Mesenchymal stem cell (in vitro differentiated cells and primary cell): ENCODE measurements at regions not wholly inside any gene's neighbourhood (a gene's known extent, or its start where the extent isn't known, plus 50 kb on each side); places are given as distances from the start of the nearest gene placed in this dataset.

Source experiments
- DNase-seq: peaks from one replicate; pipeline ENCODE4 v3.0.0-alpha.2; 2013
- H2AFZ ChIP-seq: one replicate; pipeline ENCODE4 v1.6.1; 2013; ENCODE audit warnings: low read depth, mild to moderate bottlenecking, control low read depth, inconsistent platforms, low read length, moderate library complexity
- H2AK5ac ChIP-seq: 2 replicates; pipeline ENCODE4 v1.6.1; 2013; ENCODE audit warnings: low read length, moderate library complexity, mild to moderate bottlenecking, inconsistent platforms; ENCODE audit not compliant: severe bottlenecking
- H2BK120ac ChIP-seq: one replicate; pipeline ENCODE4 v1.6.1; 2013; ENCODE audit warnings: low read depth, mild to moderate bottlenecking, inconsistent platforms, low read length, moderate library complexity
- H2BK12ac ChIP-seq, 2 experiments: one replicate each; pipeline ENCODE4 v1.6.1; 2013; ENCODE audit warnings: inconsistent platforms in 2 of 2, low read length in 2 of 2, mild to moderate bottlenecking in 2 of 2, moderate library complexity in 2 of 2, control low read depth in 1 of 2
- H2BK15ac ChIP-seq: one replicate; pipeline ENCODE4 v1.6.1; 2013; ENCODE audit warnings: mild to moderate bottlenecking, low read depth, inconsistent platforms; ENCODE audit not compliant: poor library complexity, severe bottlenecking
- H2BK5ac ChIP-seq: 2 replicates; pipeline ENCODE4 v1.6.1; 2013; ENCODE audit warnings: low read depth, mild to moderate bottlenecking, low read length, control low read depth, inconsistent platforms; ENCODE audit not compliant: poor library complexity, severe bottlenecking
- H3K14ac ChIP-seq, 2 experiments: one replicate each; pipeline ENCODE4 v1.6.1; 2013; ENCODE audit warnings: inconsistent platforms in 2 of 2, low read length in 2 of 2, control low read depth in 1 of 2, mild to moderate bottlenecking in 1 of 2, moderate library complexity in 1 of 2
- H3K18ac ChIP-seq, 2 experiments: one replicate each; pipeline ENCODE4 v1.6.1; 2013; ENCODE audit warnings: inconsistent platforms in 2 of 2, low read length in 2 of 2, control low read depth in 1 of 2, low read depth in 1 of 2, mild to moderate bottlenecking in 1 of 2
- H3K23ac ChIP-seq, 2 experiments: one replicate each; pipeline ENCODE4 v1.6.1; 2013; ENCODE audit warnings: inconsistent platforms in 2 of 2, low read length in 2 of 2, mild to moderate bottlenecking in 2 of 2, moderate library complexity in 2 of 2, control low read depth in 1 of 2
- H3K27ac ChIP-seq: 2 replicates; pipeline ENCODE4 v1.5.1; 2013; ENCODE audit warnings: mild to moderate bottlenecking, moderate library complexity, low read length, control low read depth, inconsistent platforms; ENCODE audit not compliant: poor library complexity, severe bottlenecking
- H3K27me3 ChIP-seq, 2 experiments: 2 replicates each; pipeline versions ENCODE4 v1.6.1 to v1.7.0; 2013; ENCODE audit warnings: low read length in 2 of 2, mild to moderate bottlenecking in 2 of 2, moderate library complexity in 2 of 2, control low read depth in 1 of 2, inconsistent platforms in 1 of 2; ENCODE audit not compliant: control insufficient read depth in 1 of 2, insufficient read depth in 1 of 2
- H3K36me3 ChIP-seq, 2 experiments: 2 replicates each; pipeline versions ENCODE4 v1.6.1 to v1.7.0; 2013; ENCODE audit warnings: low read length in 2 of 2, control low read depth in 1 of 2, inconsistent platforms in 1 of 2, low read depth in 1 of 2, mild to moderate bottlenecking in 1 of 2; ENCODE audit not compliant: insufficient read depth in 2 of 2, control insufficient read depth in 1 of 2
- H3K4ac ChIP-seq, 2 experiments: one replicate each; pipeline ENCODE4 v1.6.1; 2013; ENCODE audit warnings: inconsistent platforms in 2 of 2, low read length in 2 of 2, mild to moderate bottlenecking in 2 of 2, moderate library complexity in 2 of 2, control low read depth in 1 of 2, low read depth in 1 of 2
- H3K4me1 ChIP-seq: 2 replicates; pipeline ENCODE4 v1.6.1; 2013; ENCODE audit warnings: low read depth, low read length, control low read depth; ENCODE audit not compliant: control insufficient read depth, insufficient read depth
- H3K4me2 ChIP-seq: 2 replicates; pipeline ENCODE4 v1.6.1; 2013; ENCODE audit warnings: low read length, mild to moderate bottlenecking, inconsistent platforms; ENCODE audit not compliant: poor library complexity, severe bottlenecking
- H3K4me3 ChIP-seq, 2 experiments: 2 replicates each; pipeline versions ENCODE4 v1.5.1 to v1.7.0; 2013; ENCODE audit warnings: low read length in 2 of 2, mild to moderate bottlenecking in 2 of 2, control low read depth in 1 of 2, low read depth in 1 of 2; ENCODE audit not compliant: insufficient read depth in 1 of 2
- H3K79me1 ChIP-seq: replicated peaks from 2 replicates; pipeline ENCODE4 v1.6.1; 2013; ENCODE audit warnings: mild to moderate bottlenecking, control low read depth, low read length, inconsistent platforms; ENCODE audit not compliant: poor library complexity, severe bottlenecking
- H3K9ac ChIP-seq: 2 replicates; pipeline ENCODE4 v1.7.0; 2013; ENCODE audit warnings: mild to moderate bottlenecking, low read length, moderate library complexity
- H3K9me3 ChIP-seq: 2 replicates; pipeline ENCODE4 v1.7.0; 2013; ENCODE audit warnings: mild to moderate bottlenecking, low read length; ENCODE audit not compliant: control insufficient read depth
- H4K8ac ChIP-seq: one replicate; pipeline ENCODE4 v1.6.1; 2013; ENCODE audit warnings: inconsistent platforms, mild to moderate bottlenecking, low read length, moderate library complexity
- H4K91ac ChIP-seq: one replicate; pipeline ENCODE4 v1.6.1; 2013; ENCODE audit warnings: mild to moderate bottlenecking, low read length, inconsistent platforms
- WGBS: methylation state at CpG from one replicate; pipeline ENCODE4 v1.1.7; 2013; ENCODE audit warnings: mixed read lengths; 5-methylcytosine and 5-hydroxymethylcytosine counted together

DNA sequence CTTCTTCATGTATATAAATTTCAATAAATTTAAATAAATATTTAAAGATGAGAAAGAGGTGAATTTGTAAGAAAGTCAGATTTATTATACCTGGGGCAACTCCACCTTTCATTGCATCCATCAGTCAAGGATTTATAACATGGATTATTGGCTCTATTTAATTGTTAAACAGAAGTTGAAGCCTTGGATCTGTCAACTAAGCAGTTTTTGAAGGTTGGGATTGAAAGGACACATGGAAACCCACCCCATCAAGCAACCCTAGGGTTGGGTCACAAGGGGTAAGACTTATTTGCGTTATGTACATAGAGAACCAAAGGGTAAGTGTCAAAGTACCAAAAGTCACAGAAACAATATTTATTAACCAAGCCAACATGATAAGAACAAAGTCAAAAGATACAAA, 342.5 kb downstream of the ELAVL2 start:
- H3K36me3 ChIP-seq = no peaks in the 10 kb centered on the region
- H2BK12ac ChIP-seq = no peak overlapping the region
- H3K18ac ChIP-seq = no peak overlapping the region
- H3K9me3 ChIP-seq = no peaks in the 10 kb centered on the region
- no peak overlapping the region for H3K4ac ChIP-seq
- H3K27ac ChIP-seq = no peak overlapping the region
- no peak overlapping the region for H4K8ac ChIP-seq
- no CpG with 5 or more reads among the region's 1 CpG for WGBS
- H2BK5ac ChIP-seq = no peak overlapping the region
- no peaks in the 10 kb centered on the region for H3K27me3 ChIP-seq
- H3K4me1 ChIP-seq = no peaks in the 10 kb centered on the region
- no peak overlapping the region for H3K14ac ChIP-seq
- DNase-seq = no peak
- H2BK15ac ChIP-seq = no peak overlapping the region
- H3K9ac ChIP-seq = no peak overlapping the region
- no peak overlapping the region for H4K91ac ChIP-seq
- no peak overlapping the region for H3K4me2 ChIP-seq
- H3K23ac ChIP-seq = no peak overlapping the region
- no peak overlapping the region for H2AFZ ChIP-seq
- no peak overlapping the region for H3K4me3 ChIP-seq
- H2AK5ac ChIP-seq = no peak overlapping the region
- no peaks in the 10 kb centered on the region for H3K79me1 ChIP-seq
- H2BK120ac ChIP-seq = no peak overlapping the region

DNA sequence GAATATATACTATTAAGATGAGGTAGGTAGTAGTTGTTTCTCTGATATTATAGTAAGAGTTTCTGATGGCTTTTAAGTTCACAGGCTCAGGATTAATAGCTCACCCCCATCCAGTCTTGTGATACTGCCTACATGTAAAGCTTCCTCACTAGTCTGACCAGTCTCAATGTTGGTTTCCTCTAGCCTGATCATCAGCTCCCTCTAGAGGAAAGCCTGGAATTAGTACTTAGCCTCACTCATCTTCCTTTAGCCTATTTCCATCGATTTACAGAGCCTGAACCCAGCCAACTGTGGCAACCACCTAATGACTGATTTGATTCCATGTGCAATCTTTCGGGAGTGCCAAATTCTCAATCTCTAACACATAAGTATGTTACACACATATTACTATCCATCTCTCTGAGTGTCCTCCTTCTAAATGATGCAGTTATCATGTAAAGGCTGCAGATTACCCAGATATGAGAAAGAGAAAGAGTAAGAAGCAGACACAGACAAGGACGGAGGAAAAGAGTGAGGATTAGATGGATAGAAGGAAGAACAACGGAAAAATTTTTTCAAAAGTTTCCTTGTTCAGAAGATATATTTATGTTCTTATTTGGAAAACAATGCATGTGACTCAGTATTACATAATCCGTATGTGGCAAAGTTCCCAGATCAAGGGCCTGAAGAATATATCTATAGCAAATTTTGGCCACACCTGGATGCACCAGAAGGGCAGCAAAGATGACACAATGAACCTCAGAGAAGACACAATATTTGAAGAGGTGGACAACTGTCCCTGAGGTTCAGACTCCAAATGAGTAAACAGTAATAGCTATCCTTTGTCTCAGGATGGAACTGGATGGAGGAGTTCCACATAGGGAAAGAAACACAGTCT, 333.7 kb downstream of the ELAVL2 start:
- Histone ChIP-seq H3K9ac (peak overlapping the region; percentile 39), H3K9me3 (no peaks in the 10 kb centered on the region), H2AK5ac (no peak overlapping the region), H2BK5ac (no peak overlapping the region), H2BK15ac (no peak overlapping the region), H2BK12ac (no peak overlapping the region), H3K18ac (no peak overlapping the region), H3K79me1 (no peaks in the 10 kb centered on the region), H3K23ac (no peak overlapping the region), H4K91ac (no peak overlapping the region), H3K4me3 (peak overlapping the region in 1 of 2 experiments; percentile 29), H3K4me1 (no peaks in the 10 kb centered on the region), H3K27me3 (no peaks in the 10 kb centered on the region), H2AFZ (no peak overlapping the region), H3K14ac (no peak overlapping the region), H2BK120ac (no peak overlapping the region), H4K8ac (no peak overlapping the region), H3K4me2 (no peak overlapping the region), H3K4ac (no peak overlapping the region), H3K27ac (no peak overlapping the region), H3K36me3 (no peaks in the 10 kb centered on the region)
- 49% methylated on average over 4 of the region's 5 CpGs for whole genome bisulfite sequencing
- peak; percentile 49 for DNase-seq

DNA sequence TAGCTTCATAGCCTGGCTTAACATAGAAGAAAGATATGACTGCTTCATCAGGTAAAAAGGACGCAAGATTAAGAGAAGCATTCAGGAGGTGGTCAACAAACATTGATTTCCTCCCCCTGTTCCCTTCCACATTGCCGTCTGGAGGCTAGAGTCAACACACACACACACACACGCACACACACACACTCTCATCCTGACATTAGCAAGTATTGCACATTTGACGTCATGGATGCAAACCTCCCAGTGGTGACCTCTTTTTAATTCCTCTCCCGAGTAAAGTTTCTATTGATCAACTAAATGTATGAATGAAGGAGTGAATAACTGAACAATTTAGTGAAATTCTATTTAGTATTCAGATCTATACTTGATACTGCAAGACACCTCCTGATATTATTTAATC, 332.8 kb downstream of the ELAVL2 start:
- WGBS = 79% methylated on average over 3 of the region's 5 CpGs
- no peak for DNase-seq
- no peak overlapping the region for H3K23ac ChIP-seq
- H2AFZ ChIP-seq = no peak overlapping the region
- H2AK5ac ChIP-seq = no peak overlapping the region
- no peak overlapping the region for H3K14ac ChIP-seq
- no peaks in the 10 kb centered on the region for H3K27me3 ChIP-seq
- no peak overlapping the region for H2BK12ac ChIP-seq
- H4K91ac ChIP-seq = no peak overlapping the region
- no peak overlapping the region for H2BK5ac ChIP-seq
- H3K27ac ChIP-seq = no peak overlapping the region
- no peak overlapping the region for H2BK15ac ChIP-seq
- H3K4me1 ChIP-seq = no peaks in the 10 kb centered on the region
- no peak overlapping the region for H3K18ac ChIP-seq
- H3K4ac ChIP-seq = no peak overlapping the region
- no peak overlapping the region for H4K8ac ChIP-seq
- H2BK120ac ChIP-seq = no peak overlapping the region
- no peaks in the 10 kb centered on the region for H3K79me1 ChIP-seq
- H3K9ac ChIP-seq = no peak overlapping the region
- no peak overlapping the region for H3K4me2 ChIP-seq
- no peaks in the 10 kb centered on the region for H3K9me3 ChIP-seq
- no peak overlapping the region for H3K4me3 ChIP-seq
- H3K36me3 ChIP-seq = no peaks in the 10 kb centered on the region

DNA sequence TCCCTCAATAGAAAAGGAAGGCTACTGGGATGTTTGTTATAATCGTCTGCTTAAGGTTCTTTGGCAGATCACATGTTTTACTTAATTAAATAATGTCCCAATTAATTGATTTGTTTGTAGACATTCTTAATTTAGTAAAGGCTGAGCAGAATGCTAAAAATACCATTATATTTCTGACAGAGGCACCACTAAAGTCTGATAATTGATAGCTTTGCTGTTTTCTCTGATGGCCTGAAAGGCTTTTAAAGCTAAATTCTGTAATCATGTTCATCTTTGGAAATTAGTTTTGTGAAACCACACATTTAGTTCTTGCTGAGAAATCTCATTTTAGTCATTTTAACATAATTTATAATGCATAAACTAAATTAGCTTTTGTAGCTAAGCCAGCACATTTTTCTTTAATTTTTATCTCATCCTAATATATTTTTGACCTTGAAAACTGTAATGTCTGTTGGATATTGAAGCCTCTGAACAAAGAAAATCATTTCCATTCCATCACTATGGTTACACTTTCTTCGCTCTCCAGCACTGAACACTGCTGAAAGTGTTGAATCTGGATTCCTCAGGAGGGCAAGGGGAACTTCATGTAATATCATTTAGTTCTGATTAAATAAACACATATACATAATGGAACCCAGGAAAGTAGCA, 329.4 kb downstream of the ELAVL2 start:
- no peak overlapping the region for H2BK120ac ChIP-seq
- H3K4me3 ChIP-seq = no peak overlapping the region
- no peak overlapping the region for H2BK15ac ChIP-seq
- no peaks in the 10 kb centered on the region for H3K36me3 ChIP-seq
- H4K91ac ChIP-seq = no peak overlapping the region
- H3K18ac ChIP-seq = no peak overlapping the region
- H3K23ac ChIP-seq = no peak overlapping the region
- H3K27me3 ChIP-seq = no peaks in the 10 kb centered on the region
- no peak overlapping the region for H3K27ac ChIP-seq
- H3K9me3 ChIP-seq = no peaks in the 10 kb centered on the region
- no peak overlapping the region for H2AFZ ChIP-seq
- H3K14ac ChIP-seq = no peak overlapping the region
- H2BK5ac ChIP-seq = no peak overlapping the region
- no peak overlapping the region for H3K4ac ChIP-seq
- no peak overlapping the region for H3K9ac ChIP-seq
- no peak overlapping the region for H2AK5ac ChIP-seq
- H3K4me2 ChIP-seq = no peak overlapping the region
- DNase-seq = no peak
- H3K79me1 ChIP-seq = no peaks in the 10 kb centered on the region
- WGBS = no CpG with 5 or more reads among the region's 2 CpGs
- H2BK12ac ChIP-seq = no peak overlapping the region
- no peaks in the 10 kb centered on the region for H3K4me1 ChIP-seq
- no peak overlapping the region for H4K8ac ChIP-seq
